ENCODE measurements at regions not wholly inside any gene's neighbourhood (a gene's known extent, or its start where the extent isn't known, plus 50 kb on each side); places are given as distances from the start of the nearest gene placed in this dataset.
A peak's percentile ranks its signal among the peaks of the same experiment; 100 is the strongest.

DNA sequence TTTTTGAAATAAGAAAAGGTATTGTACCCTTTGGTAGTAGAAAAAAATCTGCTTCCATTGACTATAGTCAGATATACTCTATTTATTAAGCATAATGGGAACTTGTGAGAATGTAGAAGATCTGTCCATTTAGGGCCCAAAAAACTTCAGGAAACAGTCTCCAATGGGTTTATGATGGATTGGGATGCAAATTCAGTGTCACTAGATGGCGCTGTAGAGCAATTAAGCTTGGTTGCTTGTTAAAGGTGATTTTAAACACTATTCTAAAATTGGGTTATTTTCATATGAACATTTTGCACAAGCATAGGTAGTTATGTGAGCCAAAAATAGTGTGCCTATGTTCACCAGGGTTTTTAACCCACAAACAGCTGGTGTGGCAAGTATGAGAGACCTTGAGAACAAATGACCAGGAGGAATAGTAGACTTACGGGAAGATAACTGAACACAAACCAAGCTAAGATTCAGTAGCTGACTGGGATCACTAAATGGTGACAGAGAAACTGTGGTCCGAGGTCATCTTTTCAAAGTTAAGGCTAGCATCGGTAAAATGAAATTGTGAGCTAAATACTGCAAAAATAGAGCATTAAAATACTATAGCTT, 80.3 kb upstream of the LSM6 start:
- H2AK5ac ChIP-seq (ENCODE audit: low read depth, low read length), result no peak overlapping the region
- H4K20me1 ChIP-seq (replicated peaks in 1 of 2; ENCODE audit: control insufficient read depth in 1 of 2, insufficient read depth in 2 of 2, low read length in 2 of 2), result no peaks in the 10 kb centered on the region
- no peak overlapping the region for H4K8ac ChIP-seq (ENCODE audit: extremely low read depth, insufficient read depth, low read length)
- H3K18ac ChIP-seq (ENCODE audit: extremely low read depth, low read length), result no peak overlapping the region
- H2AFZ ChIP-seq (ENCODE audit: low read length), result no peak overlapping the region
- H2BK15ac ChIP-seq (ENCODE audit: low read length), result no peak overlapping the region
- H4K5ac ChIP-seq (ENCODE audit: insufficient read length, low read depth, low read length), result no peak overlapping the region
- no peak overlapping the region for H3K56ac ChIP-seq (replicated peaks; ENCODE audit: insufficient read length, low read depth, low read length)
- no peaks in the 10 kb centered on the region for H3K9me3 ChIP-seq (ENCODE audit: insufficient read depth in 2 of 2, low read depth in 1 of 2, low read length in 1 of 2)
- no peaks in the 10 kb centered on the region for H3K27me3 ChIP-seq (replicated peaks in 1 of 4; ENCODE audit: control insufficient read depth in 3 of 4, extremely low read depth in 1 of 4, insufficient read depth in 3 of 4, low read length in 3 of 4)
- DNase-seq (ENCODE audit: low read depth in 1 of 2, low spot score in 2 of 2) (peak; percentile 5 to 59), FAIRE-seq (peak; percentile 73)
- no peak overlapping the region for H2BK20ac ChIP-seq (ENCODE audit: low read length)
- ChIA-PET POLR2A (ENCODE audit: partially characterized antibody) (no interaction called here), CTCF (ENCODE audit: partially characterized antibody) (interaction anchor here (0.5 to 4.2 kb wide), 38 partner anchors 9 to 1950 kb away, joined by 3 to 68 read pairs (median 3); no protein-coding TSS in a partner anchor)
- no peak overlapping the region for H2BK5ac ChIP-seq (ENCODE audit: low read depth, low read length)
- H3K9ac ChIP-seq (replicated peaks in 1 of 4; ENCODE audit: extremely low read depth in 1 of 4, low read depth in 3 of 4, low read length in 3 of 4), result no peak overlapping the region
- no peak overlapping the region for H4K91ac ChIP-seq (replicated peaks; ENCODE audit: insufficient read length, low read length)
- H3K4me1 ChIP-seq (replicated peaks in 1 of 4; ENCODE audit: control insufficient read depth in 3 of 4, insufficient read depth in 4 of 4, low read length in 3 of 4), result no peaks in the 10 kb centered on the region
- H3K36me3 ChIP-seq (ENCODE audit: control insufficient read depth in 2 of 4, insufficient read depth in 4 of 4, low read length in 3 of 4), result no peaks in the 10 kb centered on the region
- H3K4me3 ChIP-seq (ENCODE audit: extremely low read depth in 1 of 4, insufficient read depth in 2 of 4, low read depth in 3 of 4, low read length in 4 of 4), result no peak overlapping the region
- H3K4ac ChIP-seq (replicated peaks; ENCODE audit: insufficient read length, low read depth, low read length), result no peak overlapping the region
- no peak overlapping the region for H2BK120ac ChIP-seq (replicated peaks; ENCODE audit: low read depth, low read length)
- H3K23me2 ChIP-seq (ENCODE audit: low read depth, low read length), result no peaks in the 10 kb centered on the region
- WGBS, 2 experiments (ENCODE audit: extremely low coverage in 1 of 2, insufficient coverage in 1 of 2, insufficient read length in 1 of 2, insufficient replicate concordance in 2 of 2, low coverage in 1 of 2, low lambda C conversion rate in 2 of 2, missing lambda C conversion rate in 1 of 2), result 49% methylated on average over 4 of the region's 4 CpGs; no CpG with 5 or more reads in 1 of the 2 experiments
- H3K23ac ChIP-seq (ENCODE audit: insufficient read length), result no peak overlapping the region
- no peak overlapping the region for H3K27ac ChIP-seq (ENCODE audit: low read depth, low read length)
- no peak overlapping the region for H3K14ac ChIP-seq (ENCODE audit: insufficient read length)
- peak; percentile 59 to 65 for TF ChIP-seq RAD21 (IDR thresholded peaks at IDR 0.05 in 1 of 2, conservative IDR thresholded peaks at IDR 0.05 in 1 of 2; ENCODE audit: low read depth in 2 of 2, low read length in 2 of 2)
- TF ChIP-seq, protein P1, sequence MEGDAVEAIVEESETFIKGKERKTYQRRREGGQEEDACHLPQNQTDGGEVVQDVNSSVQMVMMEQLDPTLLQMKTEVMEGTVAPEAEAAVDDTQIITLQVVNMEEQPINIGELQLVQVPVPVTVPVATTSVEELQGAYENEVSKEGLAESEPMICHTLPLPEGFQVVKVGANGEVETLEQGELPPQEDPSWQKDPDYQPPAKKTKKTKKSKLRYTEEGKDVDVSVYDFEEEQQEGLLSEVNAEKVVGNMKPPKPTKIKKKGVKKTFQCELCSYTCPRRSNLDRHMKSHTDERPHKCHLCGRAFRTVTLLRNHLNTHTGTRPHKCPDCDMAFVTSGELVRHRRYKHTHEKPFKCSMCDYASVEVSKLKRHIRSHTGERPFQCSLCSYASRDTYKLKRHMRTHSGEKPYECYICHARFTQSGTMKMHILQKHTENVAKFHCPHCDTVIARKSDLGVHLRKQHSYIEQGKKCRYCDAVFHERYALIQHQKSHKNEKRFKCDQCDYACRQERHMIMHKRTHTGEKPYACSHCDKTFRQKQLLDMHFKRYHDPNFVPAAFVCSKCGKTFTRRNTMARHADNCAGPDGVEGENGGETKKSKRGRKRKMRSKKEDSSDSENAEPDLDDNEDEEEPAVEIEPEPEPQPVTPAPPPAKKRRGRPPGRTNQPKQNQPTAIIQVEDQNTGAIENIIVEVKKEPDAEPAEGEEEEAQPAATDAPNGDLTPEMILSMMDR (IDR thresholded peaks at IDR 0.05; ENCODE audit: control extremely low read depth in 1 of 3, insufficient read depth in 1 of 3, low read depth in 1 of 3, low read length in 3 of 3), result peak in 2 of 3 experiments; percentile 56 to 77; a peak in 3 of 4 replicates
- no peak for TF ChIP-seq SIRT6 (IDR thresholded peaks at IDR 0.05; ENCODE audit: low read length)
- no peak overlapping the region for H2BK12ac ChIP-seq (ENCODE audit: low read depth, low read length)
- no peak overlapping the region for H3K4me2 ChIP-seq (ENCODE audit: insufficient read depth in 1 of 2, low read depth in 2 of 2, low read length in 2 of 2)
- H3K79me1 ChIP-seq (ENCODE audit: low read depth, low read length), result no peaks in the 10 kb centered on the region
- no peaks in the 10 kb centered on the region for H3K79me2 ChIP-seq (ENCODE audit: control insufficient read depth in 1 of 2, insufficient read depth in 2 of 2, low read length in 2 of 2)

Measured in H1 (cell line).